H1 (cell line): ENCODE measurements at regions not wholly inside any gene's neighbourhood (a gene's known extent, or its start where the extent isn't known, plus 50 kb on each side); places are given as distances from the start of the nearest gene placed in this dataset.

Experiments used
- CTCF ChIA-PET: fragments of 300-600 bp; sonication (Branson Sonifier 250); formaldehyde crosslinking; loops from one replicate; lab custom pipeline; 2021; ENCODE audit not compliant: partially characterized antibody; lab: Charles Lee
- POLR2A ChIA-PET: fragments of 300-600 bp; sonication (Branson Sonifier 250); formaldehyde crosslinking; loops from one replicate; lab custom pipeline; 2021; ENCODE audit warnings: inconsistent platforms; ENCODE audit not compliant: partially characterized antibody; lab: Charles Lee
- DNase-seq, 2 experiments: peaks; one replicate each; pipeline versions ENCODE4 v3.0.0 to v3.0.0-alpha.2; 2010 to 2022; ENCODE audit warnings: low spot score in 2 of 2, low read depth in 1 of 2, mixed read lengths in 1 of 2
- FAIRE-seq: peaks from 2 replicates; lab custom pipeline; 2011; peaks lifted over from hg19 to GRCh38; lab: Jason Lieb, UNC
- H2AFZ ChIP-seq: 2 replicates; pipeline ENCODE4 v1.8.1; 2012; ENCODE audit warnings: low read length, inconsistent platforms
- H2AK5ac ChIP-seq: 2 replicates; pipeline ENCODE4 v1.6.1; 2013; ENCODE audit warnings: low read depth, low read length
- H2BK120ac ChIP-seq: replicated peaks from 2 replicates; pipeline ENCODE3; 2013; ENCODE audit warnings: low read depth, low read length, inconsistent platforms
- H2BK12ac ChIP-seq: 2 replicates; pipeline ENCODE4 v1.6.1; 2013; ENCODE audit warnings: low read depth, low read length
- H2BK15ac ChIP-seq: 2 replicates; pipeline ENCODE4 v1.6.1; 2013; ENCODE audit warnings: low read length
- H2BK20ac ChIP-seq: 2 replicates; pipeline ENCODE4 v1.6.1; 2013; ENCODE audit warnings: low read length
- H2BK5ac ChIP-seq: 2 replicates; pipeline ENCODE4 v1.6.1; 2013; ENCODE audit warnings: low read depth, low read length
- H3K14ac ChIP-seq: 2 replicates; pipeline ENCODE4 v1.6.1; 2013; ENCODE audit warnings: inconsistent platforms; ENCODE audit not compliant: insufficient read length
- H3K18ac ChIP-seq: 2 replicates; pipeline ENCODE4 v1.6.1; 2013; ENCODE audit warnings: low read length; ENCODE audit errors: extremely low read depth
- H3K23ac ChIP-seq: 2 replicates; pipeline ENCODE4 v1.6.1; 2013; ENCODE audit warnings: inconsistent platforms; ENCODE audit not compliant: insufficient read length
- H3K23me2 ChIP-seq: 2 replicates; pipeline ENCODE4 v1.6.1; 2013; ENCODE audit warnings: low read depth, low read length
- H3K27ac ChIP-seq: 2 replicates; pipeline ENCODE4 v1.6.1; 2011; ENCODE audit warnings: low read depth, low read length, inconsistent platforms
- H3K27me3 ChIP-seq, 4 experiments: replicated peaks in 1 of 4; 1 replicate in 1 of 4; 2 replicates in 3 of 4; pipeline versions ENCODE4 v1.6.1 to v1.8.1; 2011 to 2013; ENCODE audit warnings: low read length in 3 of 4, mild to moderate bottlenecking in 3 of 4, inconsistent platforms in 2 of 4, mixed read lengths in 2 of 4, moderate library complexity in 1 of 4; ENCODE audit not compliant: control insufficient read depth in 3 of 4, insufficient read depth in 3 of 4; ENCODE audit errors: extremely low read depth in 1 of 4
- H3K36me3 ChIP-seq, 4 experiments: 2 replicates each; pipeline versions ENCODE4 v1.6.1 to v1.8.1; 2011 to 2013; ENCODE audit warnings: mild to moderate bottlenecking in 4 of 4, low read length in 3 of 4, moderate library complexity in 2 of 4, control low read depth in 1 of 4, inconsistent platforms in 1 of 4; ENCODE audit not compliant: insufficient read depth in 4 of 4, control insufficient read depth in 2 of 4
- H3K4ac ChIP-seq: replicated peaks from 2 replicates; pipeline ENCODE3; 2013; ENCODE audit warnings: low read length, low read depth, mixed read lengths, inconsistent platforms; ENCODE audit not compliant: insufficient read length
- H3K4me1 ChIP-seq, 4 experiments: replicated peaks in 1 of 4; 1 replicate in 1 of 4; 2 replicates in 3 of 4; pipeline versions ENCODE4 v1.6.1 to v1.8.1; 2011 to 2013; ENCODE audit warnings: low read length in 3 of 4, inconsistent platforms in 2 of 4, mixed read lengths in 1 of 4; ENCODE audit not compliant: insufficient read depth in 4 of 4, control insufficient read depth in 3 of 4
- H3K4me2 ChIP-seq, 2 experiments: 2 replicates each; pipeline versions ENCODE4 v1.6.1 to v1.8.1; 2011 to 2013; ENCODE audit warnings: low read depth in 2 of 2, low read length in 2 of 2, control low read depth in 1 of 2, inconsistent platforms in 1 of 2, mild to moderate bottlenecking in 1 of 2; ENCODE audit not compliant: insufficient read depth in 1 of 2
- H3K4me3 ChIP-seq, 4 experiments: fragments of 200-600, 300-600 bp in 1 of 4; sonication (generic), shearing (Covaris generic), sonication (Bioruptor Twin) in 1 of 4; 2 replicates each; pipeline versions ENCODE4 v1.5.1 to v1.8.1; 2011 to 2016; ENCODE audit warnings: low read length in 4 of 4, low read depth in 3 of 4, control low read depth in 2 of 4, inconsistent platforms in 2 of 4, mild to moderate bottlenecking in 2 of 4, mixed read lengths in 1 of 4, moderate library complexity in 1 of 4; ENCODE audit not compliant: insufficient read depth in 2 of 4; ENCODE audit errors: extremely low read depth in 1 of 4
- H3K56ac ChIP-seq: replicated peaks from 2 replicates; pipeline ENCODE3; 2013; ENCODE audit warnings: low read depth, mild to moderate bottlenecking, mixed read lengths, low read length, inconsistent platforms; ENCODE audit not compliant: insufficient read length
- H3K79me1 ChIP-seq: 2 replicates; pipeline ENCODE4 v1.6.1; 2013; ENCODE audit warnings: low read depth, low read length, control low read depth
- H3K79me2 ChIP-seq, 2 experiments: 2 replicates each; pipeline versions ENCODE4 v1.6.1 to v1.8.1; 2012 to 2013; ENCODE audit warnings: low read length in 2 of 2, mild to moderate bottlenecking in 2 of 2, inconsistent platforms in 1 of 2; ENCODE audit not compliant: insufficient read depth in 2 of 2, control insufficient read depth in 1 of 2
- H3K9ac ChIP-seq, 4 experiments: replicated peaks in 1 of 4; 1 replicate in 1 of 4; 2 replicates in 3 of 4; pipeline versions ENCODE4 v1.6.1 to v1.8.1; 2011 to 2013; ENCODE audit warnings: low read depth in 3 of 4, low read length in 3 of 4, control low read depth in 2 of 4, mild to moderate bottlenecking in 2 of 4, moderate library complexity in 2 of 4, inconsistent platforms in 1 of 4; ENCODE audit errors: extremely low read depth in 1 of 4
- H3K9me3 ChIP-seq, 2 experiments: 2 replicates each; pipeline versions ENCODE4 v1.6.1 to v1.8.1; 2012 to 2013; ENCODE audit warnings: mild to moderate bottlenecking in 2 of 2, moderate library complexity in 2 of 2, control low read depth in 1 of 2, inconsistent platforms in 1 of 2, low read depth in 1 of 2, low read length in 1 of 2, mixed read lengths in 1 of 2; ENCODE audit not compliant: insufficient read depth in 2 of 2
- H4K20me1 ChIP-seq, 2 experiments: replicated peaks in 1 of 2; 2 replicates each; pipeline versions ENCODE3 to v1.8.1; 2011 to 2013; ENCODE audit warnings: inconsistent platforms in 2 of 2, low read length in 2 of 2, mild to moderate bottlenecking in 1 of 2; ENCODE audit not compliant: insufficient read depth in 2 of 2, control insufficient read depth in 1 of 2
- H4K5ac ChIP-seq: 2 replicates; pipeline ENCODE4 v1.6.1; 2013; ENCODE audit warnings: low read length, low read depth, mixed read lengths, inconsistent platforms; ENCODE audit not compliant: insufficient read length
- H4K8ac ChIP-seq: 2 replicates; pipeline ENCODE4 v1.8.0; 2013; ENCODE audit warnings: mild to moderate bottlenecking, moderate library complexity, low read length, inconsistent platforms; ENCODE audit not compliant: insufficient read depth; ENCODE audit errors: extremely low read depth
- H4K91ac ChIP-seq: replicated peaks from 2 replicates; pipeline ENCODE3; 2013; ENCODE audit warnings: low read length, mixed read lengths, inconsistent platforms; ENCODE audit not compliant: insufficient read length
- JUND ChIP-seq: IDR thresholded peaks from 2 replicates; pipeline ENCODE4 v1.6.1; 2011; ENCODE audit warnings: mild to moderate bottlenecking, improper control_type of control experiment, low read length
- KDM4A ChIP-seq: IDR thresholded peaks from one replicate; pipeline ENCODE4 v1.7.1; 2012; ENCODE audit warnings: low read depth, mild to moderate bottlenecking, moderate library complexity, low read length, inconsistent platforms; ENCODE audit not compliant: severe bottlenecking
- NRF1 ChIP-seq: IDR thresholded peaks from 2 replicates; pipeline ENCODE4 v1.6.1; 2011; ENCODE audit warnings: mild to moderate bottlenecking, low read depth, low read length, improper control_type of control experiment
- SAP30 ChIP-seq: fragments of 300-600 bp; sonication (generic); IDR thresholded peaks from 2 replicates; pipeline ENCODE4 v1.7.1; 2012; ENCODE audit warnings: low read length, moderate library complexity, mild to moderate bottlenecking, inconsistent platforms; ENCODE audit not compliant: insufficient read depth, insufficient replicate concordance
- TBP ChIP-seq: IDR thresholded peaks from 2 replicates; pipeline ENCODE4 v1.6.1; 2011; ENCODE audit warnings: low read depth, low read length, improper control_type of control experiment
- WGBS, 2 experiments: shearing (Covaris generic) in 1 of 2; methylation state at CpG; one replicate each; pipeline versions ENCODE4 v1.1.6 to v1.1.7; 2013 to 2015; ENCODE audit warnings: low lambda C conversion rate in 2 of 2, mixed read lengths in 2 of 2, inconsistent platforms in 1 of 2, low coverage in 1 of 2, missing lambda C conversion rate in 1 of 2; ENCODE audit not compliant: insufficient replicate concordance in 2 of 2, insufficient coverage in 1 of 2, insufficient read length in 1 of 2; ENCODE audit errors: extremely low coverage in 1 of 2, missing lambda C conversion rate in 1 of 2; 5-methylcytosine and 5-hydroxymethylcytosine counted together
- TF ChIP-seq, protein P1 (sequence below): IDR thresholded peaks from 2 replicates; pipeline ENCODE4 v1.6.1; 2011; ENCODE audit warnings: low read depth, mild to moderate bottlenecking, low read length; ENCODE audit not compliant: insufficient read depth

DNA sequence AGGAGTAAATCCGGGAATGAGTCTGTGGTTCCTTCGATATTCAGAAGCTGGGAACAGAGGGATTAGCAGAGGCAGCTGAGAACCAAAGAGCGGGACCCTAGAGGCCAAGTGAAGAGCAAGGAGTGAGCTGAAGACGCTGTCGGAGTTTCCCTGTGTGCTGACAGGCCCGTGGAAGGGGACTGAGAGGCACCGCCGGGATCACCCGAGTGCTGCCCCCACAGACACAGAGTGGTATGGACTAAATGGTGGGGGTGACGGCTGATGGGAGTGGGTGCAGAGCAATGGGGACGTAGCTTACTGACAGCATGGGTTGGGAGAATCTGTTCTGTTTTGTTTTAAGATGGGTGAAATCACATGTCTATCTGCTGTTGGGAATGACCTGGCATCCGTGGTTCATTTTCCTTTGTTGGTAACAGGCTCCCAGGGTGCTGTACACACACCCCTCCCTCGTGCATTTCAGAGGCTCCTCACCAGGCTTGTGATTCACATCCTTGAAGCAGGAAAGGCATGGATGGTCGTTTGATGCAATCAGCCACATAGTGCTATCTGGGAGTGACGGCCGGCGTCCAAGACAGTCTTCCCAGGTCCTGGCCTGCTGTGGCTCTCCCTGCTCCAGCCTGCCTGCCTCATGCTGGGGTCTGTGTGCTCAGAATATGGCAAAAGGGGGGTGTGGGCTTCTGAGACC, 97.4 kb downstream of the THBS2 start:
- Histone ChIP-seq H3K56ac (no peak overlapping the region), H3K4me1 (peaks cover 0 to 2% (median 0%) of the 10 kb centered on the region in 4 experiments; a peak in 1 of 7 replicates), H4K5ac (no peak overlapping the region), H3K27me3 (no peaks in the 10 kb centered on the region; a peak in 1 of 7 replicates), H3K4me2 (no peak overlapping the region), H2BK15ac (no peak overlapping the region), H2AFZ (no peak overlapping the region), H4K8ac (no peak overlapping the region), H3K18ac (no peak overlapping the region), H4K91ac (no peak overlapping the region), H3K79me2 (no peaks in the 10 kb centered on the region), H2BK120ac (no peak overlapping the region), H2BK20ac (no peak overlapping the region), H4K20me1 (no peaks in the 10 kb centered on the region), H3K4ac (no peak overlapping the region), H3K14ac (no peak overlapping the region), H3K4me3 (no peak overlapping the region), H2AK5ac (no peak overlapping the region), H3K9ac (no peak overlapping the region), H2BK12ac (no peak overlapping the region), H3K9me3 (peaks cover 1 to 2% of the 10 kb centered on the region in 2 experiments; a peak in 1 of 4 replicates), H3K36me3 (no peaks in the 10 kb centered on the region), H3K27ac (no peak overlapping the region), H3K23ac (no peak overlapping the region), H3K23me2 (no peaks in the 10 kb centered on the region), H3K79me1 (no peaks in the 10 kb centered on the region), H2BK5ac (no peak overlapping the region)
- no peak for TF ChIP-seq KDM4A
- TF ChIP-seq TBP: no peak
- TF ChIP-seq NRF1: no peak
- no peak for TF ChIP-seq JUND
- no peak for TF ChIP-seq SAP30
- TF ChIP-seq, protein P1, sequence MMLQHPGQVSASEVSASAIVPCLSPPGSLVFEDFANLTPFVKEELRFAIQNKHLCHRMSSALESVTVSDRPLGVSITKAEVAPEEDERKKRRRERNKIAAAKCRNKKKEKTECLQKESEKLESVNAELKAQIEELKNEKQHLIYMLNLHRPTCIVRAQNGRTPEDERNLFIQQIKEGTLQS: no peak
- ChIA-PET CTCF (interaction anchor here (0.8 to 2.0 kb wide), 2 partner anchors 10 to 440 kb away, joined by 3 to 6 read pairs; no protein-coding TSS in a partner anchor), POLR2A (no interaction called here)
- DNase-seq (no peak), FAIRE-seq (no peak)
- 87% methylated on average over 14 of the region's 17 CpGs; no CpG with 5 or more reads in 1 of the 2 experiments for WGBS, 2 experiments
